ENCODE measurements at regions not wholly inside any gene's neighbourhood (a gene's known extent, or its start where the extent isn't known, plus 50 kb on each side); places are given as distances from the start of the nearest gene placed in this dataset.

GRCh38 chr6:44057238-44057930 is 69.9 kb downstream of the MRPL14 start:
- POLR2A ChIA-PET, result interaction anchor here (0.8 to 5.5 kb wide), 18 partner anchors 11 to 482 kb away, joined by 3 to 60 read pairs (median 4); partner anchors contain the start of genes POLH, VEGFA and XPO5
- no peak overlapping the region for H3K4me3 ChIP-seq (ENCODE audit: low read depth in 2 of 2, low read length in 1 of 2)
- H3K9me3 ChIP-seq, result no peaks in the 10 kb centered on the region
- H3K79me2 ChIP-seq (ENCODE audit: insufficient read depth), result no peaks in the 10 kb centered on the region
- no peaks in the 10 kb centered on the region for H3K36me3 ChIP-seq (replicated peaks in 1 of 2; ENCODE audit: control insufficient read depth in 1 of 2, insufficient read depth in 2 of 2, low read length in 1 of 2)
- WGBS (ENCODE audit: low lambda C conversion rate), result 31% methylated on average over 4 of the region's 4 CpGs
- H3K9me2 ChIP-seq, result no peaks in the 10 kb centered on the region
- DNase-seq, result no peak
- H4K20me1 ChIP-seq (ENCODE audit: insufficient read depth), result no peaks in the 10 kb centered on the region
- no peak overlapping the region for H2AFZ ChIP-seq (ENCODE audit: low read depth)
- H3K27ac ChIP-seq (ENCODE audit: low read depth in 2 of 2, low read length in 1 of 2), result peak overlapping the region; percentile 92 to 100
- H3K4me2 ChIP-seq, result peak overlapping the region; percentile 45
- peaks cover 64 to 91% of the 10 kb centered on the region in 2 experiments for H3K4me1 ChIP-seq (ENCODE audit: control insufficient read depth in 1 of 2, insufficient read depth in 2 of 2, low read depth in 1 of 2, low read length in 1 of 2)
- H3K27me3 ChIP-seq (ENCODE audit: insufficient read depth), result no peaks in the 10 kb centered on the region
- peak overlapping the region; percentile 52; the same call in 1 of the 2 replicates for H3K9ac ChIP-seq
- CTCF ChIA-PET, result interaction anchor here (0.6 to 12.2 kb wide), 19 partner anchors 17 to 391 kb away, joined by 3 to 203 read pairs (median 4); partner anchors contain the start of gene VEGFA
- peaks cover 18% of the 10 kb centered on the region for H3F3A ChIP-seq (replicated peaks; ENCODE audit: insufficient read depth)
- no peak; the same call in 1 of the 2 replicates for TF ChIP-seq NFIC (IDR thresholded peaks at IDR 0.05; ENCODE audit: borderline replicate concordance)
- no peak for TF ChIP-seq MEF2A (IDR thresholded peaks at IDR 0.05; ENCODE audit: borderline replicate concordance, low read depth)
- TF ChIP-seq TCF12 (IDR thresholded peaks at IDR 0.05), result peak; percentile 40; the same call in 1 of the 2 replicates
- no peak for TF ChIP-seq FOXJ3 (CRISPR knock-in tag; IDR thresholded peaks at IDR 0.05)
- TF ChIP-seq RAD21 (IDR thresholded peaks at IDR 0.05; ENCODE audit: low read length), result no peak
- TF ChIP-seq SIN3A (IDR thresholded peaks at IDR 0.05; ENCODE audit: borderline replicate concordance, low read depth, low read length), result no peak
- TF ChIP-seq GABPA (IDR thresholded peaks at IDR 0.05; ENCODE audit: low read depth), result peak; percentile 36; the same call in 1 of the 2 replicates

GRCh38 chr6:44056392-44057237 is 70.6 kb downstream of the MRPL14 start:
- H3K9me3 ChIP-seq, result no peaks in the 10 kb centered on the region
- H3K36me3 ChIP-seq (replicated peaks in 1 of 2; ENCODE audit: control insufficient read depth in 1 of 2, insufficient read depth in 2 of 2, low read length in 1 of 2), result no peaks in the 10 kb centered on the region
- 39% methylated on average over 12 of the region's 13 CpGs for WGBS (ENCODE audit: low lambda C conversion rate)
- POLR2A ChIA-PET, result interaction anchor here (0.8 to 5.5 kb wide), 17 partner anchors 13 to 481 kb away, joined by 3 to 60 read pairs (median 5); partner anchors contain the start of genes POLH, VEGFA and XPO5
- no peaks in the 10 kb centered on the region for H3K27me3 ChIP-seq (ENCODE audit: insufficient read depth)
- peak overlapping the region; percentile 92 to 100 for H3K27ac ChIP-seq (ENCODE audit: low read depth in 2 of 2, low read length in 1 of 2)
- peaks cover 64 to 91% of the 10 kb centered on the region in 2 experiments for H3K4me1 ChIP-seq (ENCODE audit: control insufficient read depth in 1 of 2, insufficient read depth in 2 of 2, low read depth in 1 of 2, low read length in 1 of 2)
- no peak overlapping the region for H2AFZ ChIP-seq (ENCODE audit: low read depth)
- peaks cover 18% of the 10 kb centered on the region for H3F3A ChIP-seq (replicated peaks; ENCODE audit: insufficient read depth)
- peak overlapping the region; percentile 52; the same call in 1 of the 2 replicates for H3K9ac ChIP-seq
- peak overlapping the region; percentile 45 for H3K4me2 ChIP-seq
- H4K20me1 ChIP-seq (ENCODE audit: insufficient read depth), result no peaks in the 10 kb centered on the region
- CTCF ChIA-PET, result interaction anchor here (0.6 to 12.2 kb wide), 14 partner anchors 16 to 390 kb away, joined by 3 to 203 read pairs (median 4); partner anchors contain the start of gene VEGFA
- no peaks in the 10 kb centered on the region for H3K9me2 ChIP-seq
- no peaks in the 10 kb centered on the region for H3K79me2 ChIP-seq (ENCODE audit: insufficient read depth)
- no peak overlapping the region for H3K4me3 ChIP-seq (ENCODE audit: low read depth in 2 of 2, low read length in 1 of 2)
- peak; percentile 83 for DNase-seq
- no peak for TF ChIP-seq SIN3A (IDR thresholded peaks at IDR 0.05; ENCODE audit: borderline replicate concordance, low read depth, low read length)
- peak; percentile 14; the same call in 1 of the 2 replicates for TF ChIP-seq GATA2 (CRISPR knock-in tag; IDR thresholded peaks at IDR 0.05)
- TF ChIP-seq RXRA (IDR thresholded peaks at IDR 0.05; ENCODE audit: borderline replicate concordance, low read depth), result no peak
- no peak for TF ChIP-seq SMC3 (IDR thresholded peaks at IDR 0.05; ENCODE audit: low read depth, low read length)
- no peak for TF ChIP-seq RCOR1 (IDR thresholded peaks at IDR 0.05; ENCODE audit: low read length)
- TF ChIP-seq EZH2phosphoT487 (IDR thresholded peaks at IDR 0.05; ENCODE audit: borderline replicate concordance, low read depth), result no peak
- no peak for TF ChIP-seq MXI1 (IDR thresholded peaks at IDR 0.05; ENCODE audit: low read depth, low read length)
- no peak for TF ChIP-seq USF1 (IDR thresholded peaks at IDR 0.05; ENCODE audit: borderline replicate concordance, low read depth)
- no peak for TF ChIP-seq ZBTB33 (IDR thresholded peaks at IDR 0.05; ENCODE audit: borderline replicate concordance, low read depth)
- peak; percentile 82 for TF ChIP-seq NFIC (IDR thresholded peaks at IDR 0.05; ENCODE audit: borderline replicate concordance)
- TF ChIP-seq CHD2 (IDR thresholded peaks at IDR 0.05; ENCODE audit: low read length, partially characterized antibody), result peak; percentile 38
- TF ChIP-seq GABPA (IDR thresholded peaks at IDR 0.05; ENCODE audit: low read depth), result no peak
- no peak for TF ChIP-seq CTCF (IDR thresholded peaks at IDR 0.05)
- peak; percentile 61 for TF ChIP-seq PBX3 (IDR thresholded peaks at IDR 0.05)
- TF ChIP-seq POLR2AphosphoS5 (IDR thresholded peaks at IDR 0.05; ENCODE audit: low read depth, low read length), result no peak

All from SK-N-SH (cell line).